ENCODE measurements at regions not wholly inside any gene's neighbourhood (a gene's known extent, or its start where the extent isn't known, plus 50 kb on each side); places are given as distances from the start of the nearest gene placed in this dataset.
"Not testable (repeated sequence)": the region's sequence is repeated elsewhere in the genome, so short reads cannot be mapped to it uniquely, and the experiment has no call there.

DNA sequence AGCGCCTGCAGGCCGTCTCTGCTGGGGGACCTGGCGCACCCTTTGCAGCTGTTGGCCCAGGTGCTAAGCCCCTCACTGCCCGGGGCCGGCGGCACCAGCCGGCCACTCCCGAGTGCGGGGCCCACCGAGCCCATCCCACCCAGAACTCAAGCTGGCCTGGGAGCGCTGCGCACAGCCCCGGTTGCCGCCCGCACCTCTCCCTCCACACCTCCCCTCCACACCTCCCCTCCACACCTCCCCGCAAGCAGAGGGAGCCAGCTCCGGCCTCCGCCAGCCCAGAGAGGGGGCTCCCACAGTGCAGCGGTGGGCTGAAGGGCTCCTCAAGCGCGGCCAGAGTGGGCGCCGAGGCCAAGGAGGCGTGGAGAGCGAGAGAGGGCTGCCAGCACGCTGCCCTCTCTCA is 177.8 kb upstream of the KAZN start:
- DNase-seq: no peak

DNA sequence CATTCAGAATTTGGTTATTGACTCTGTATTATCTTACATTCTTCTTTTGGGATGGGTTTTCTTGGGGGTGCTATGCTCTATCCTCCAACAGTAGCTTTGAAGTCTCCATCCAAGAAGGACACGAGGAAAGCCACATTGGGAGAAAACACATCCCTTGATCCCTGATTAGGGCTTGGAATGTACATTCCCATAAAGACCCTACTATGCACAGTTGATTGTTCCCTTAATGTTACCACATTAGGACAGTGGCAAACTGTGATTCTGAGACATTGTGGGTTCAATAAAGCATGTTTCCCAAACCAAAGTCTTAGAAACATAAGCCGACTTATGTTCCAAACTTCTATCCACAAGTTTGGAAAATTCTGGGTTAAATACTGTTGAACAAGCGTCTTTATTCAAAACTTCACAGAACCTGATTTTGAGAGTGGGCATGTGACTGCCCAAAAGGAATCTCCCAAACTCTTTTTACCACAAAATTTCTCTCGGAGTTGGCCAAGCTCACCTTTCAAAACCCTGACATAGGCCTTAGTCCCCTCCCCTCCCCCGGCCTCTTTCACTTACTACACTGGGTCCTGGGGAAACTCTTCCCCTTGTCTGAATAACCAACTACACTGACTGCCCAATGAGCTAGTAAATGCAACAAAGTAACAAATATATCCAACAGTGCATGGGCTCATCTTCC is 177.0 kb upstream of the KAZN start:
- DNase-seq: no peak

DNA sequence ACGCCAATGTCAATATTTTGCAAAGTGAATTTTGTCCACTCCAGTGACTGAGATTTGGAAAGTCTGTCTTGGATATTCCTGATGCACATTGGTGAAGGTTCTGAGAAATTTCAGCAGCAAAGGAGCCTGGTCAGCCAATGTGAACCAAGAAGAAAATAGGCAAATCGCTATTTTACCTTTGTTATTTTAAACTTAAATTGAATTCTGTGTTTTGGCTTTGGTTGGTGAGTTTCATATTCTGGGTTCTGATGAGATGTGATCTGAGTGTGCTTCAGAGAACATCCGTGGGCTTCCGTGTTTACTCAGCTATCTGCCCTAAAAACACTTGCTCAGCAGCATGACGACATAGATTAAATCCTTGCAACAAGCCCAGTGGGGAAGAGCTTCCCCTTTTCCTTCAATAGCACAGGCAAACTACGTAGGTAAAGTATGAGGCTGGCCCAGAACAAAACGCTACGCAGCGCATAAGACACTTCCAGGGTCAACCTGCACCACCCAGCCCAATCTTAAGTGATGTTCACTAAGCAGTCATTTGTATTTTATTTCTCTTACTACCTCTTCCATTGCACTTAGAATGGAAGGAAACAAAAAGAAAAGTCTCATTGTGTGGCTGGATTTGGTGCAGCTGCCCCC is 176.4 kb upstream of the KAZN start:
- no peak for DNase-seq

DNA sequence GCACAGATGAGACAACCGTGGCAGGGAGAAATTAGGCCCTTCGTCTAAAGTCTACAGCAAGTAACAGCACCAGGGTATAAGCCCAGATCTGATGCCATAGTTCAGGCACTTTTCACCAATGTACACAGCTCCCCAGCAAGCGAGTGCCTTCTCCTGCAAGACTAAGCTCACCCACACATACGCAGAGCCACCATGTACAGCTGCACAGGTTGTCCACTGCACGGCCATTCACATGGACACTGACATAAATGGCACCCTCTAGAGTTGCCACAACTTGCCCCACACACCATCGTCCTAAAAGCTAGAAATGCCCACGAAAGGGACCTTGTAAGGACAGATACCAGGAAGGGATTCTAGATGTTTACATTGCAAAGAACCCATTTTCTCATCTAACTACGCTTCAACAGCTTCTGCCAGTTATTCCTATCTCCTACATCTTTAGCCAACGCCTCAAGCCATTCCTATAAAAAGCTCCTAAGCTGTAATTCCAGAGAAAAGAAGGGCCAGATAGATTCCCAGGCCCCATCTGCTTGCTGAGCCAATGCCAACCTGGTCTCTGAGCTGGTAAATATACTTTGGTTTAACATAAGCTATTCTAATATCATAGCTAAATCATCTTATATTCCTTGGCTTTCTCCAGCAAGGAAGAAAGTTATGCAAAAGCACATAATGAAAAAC is 174.0 kb upstream of the KAZN start:
- no peak for DNase-seq

DNA sequence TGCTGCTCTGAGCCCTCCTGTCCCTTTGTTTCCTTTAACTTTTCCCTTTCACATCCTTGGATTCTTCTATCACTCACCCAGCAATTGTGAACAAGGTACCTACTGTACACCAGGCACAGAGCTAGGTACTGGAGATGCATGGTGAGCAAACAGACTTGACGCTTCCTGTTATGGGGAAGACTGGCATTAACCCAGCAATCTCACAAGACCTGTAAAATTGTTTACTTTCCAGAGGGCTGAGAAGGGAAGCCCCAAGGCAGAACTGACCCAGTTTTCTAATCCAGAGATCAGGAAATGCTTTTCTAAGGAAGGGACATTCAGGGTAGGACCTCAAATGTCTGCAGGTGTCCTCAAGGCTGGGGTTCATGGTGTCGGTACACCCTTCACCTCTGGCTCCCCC is 171.6 kb upstream of the KAZN start:
- no peak for DNase-seq

DNA sequence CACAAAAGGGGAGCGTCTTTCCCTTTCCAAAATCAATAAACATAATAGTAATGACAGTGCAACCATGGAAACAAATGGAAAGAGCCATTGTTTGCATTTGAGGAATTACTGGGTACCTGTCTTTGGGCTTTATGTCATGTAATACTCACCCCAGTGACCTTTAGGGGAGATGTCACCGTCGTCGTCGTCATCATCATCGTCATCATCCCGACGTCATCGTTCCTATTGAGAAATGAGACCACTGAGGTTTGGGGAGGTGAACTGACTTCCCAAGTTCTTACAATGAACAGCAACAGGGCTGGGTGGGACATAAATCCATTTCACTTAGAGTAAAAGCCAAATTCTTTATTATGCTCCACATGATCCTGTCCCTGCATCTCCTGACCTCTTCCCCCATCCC is 168.9 kb upstream of the KAZN start:
- no peak for DNase-seq

DNA sequence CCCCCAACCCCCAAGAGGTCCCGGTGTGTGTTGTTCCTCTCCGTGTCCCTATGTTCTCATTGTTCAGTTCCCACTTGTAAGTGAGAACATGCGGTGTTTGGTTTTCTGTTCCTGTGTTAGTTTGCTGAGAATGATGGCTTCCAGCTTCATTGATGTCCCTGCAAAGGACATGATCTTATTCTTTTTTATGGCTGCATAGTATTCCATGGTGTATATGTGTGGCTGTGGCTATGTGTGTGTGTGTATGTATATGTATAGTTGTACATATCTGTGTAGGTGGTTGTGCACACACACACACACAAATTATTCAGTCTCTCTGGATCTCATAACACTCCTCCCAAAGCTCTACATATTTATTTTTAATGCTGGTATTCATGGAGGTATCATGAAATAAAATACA is 165.8 kb upstream of the KAZN start:
- DNase-seq: not testable (repeated sequence)

DNA sequence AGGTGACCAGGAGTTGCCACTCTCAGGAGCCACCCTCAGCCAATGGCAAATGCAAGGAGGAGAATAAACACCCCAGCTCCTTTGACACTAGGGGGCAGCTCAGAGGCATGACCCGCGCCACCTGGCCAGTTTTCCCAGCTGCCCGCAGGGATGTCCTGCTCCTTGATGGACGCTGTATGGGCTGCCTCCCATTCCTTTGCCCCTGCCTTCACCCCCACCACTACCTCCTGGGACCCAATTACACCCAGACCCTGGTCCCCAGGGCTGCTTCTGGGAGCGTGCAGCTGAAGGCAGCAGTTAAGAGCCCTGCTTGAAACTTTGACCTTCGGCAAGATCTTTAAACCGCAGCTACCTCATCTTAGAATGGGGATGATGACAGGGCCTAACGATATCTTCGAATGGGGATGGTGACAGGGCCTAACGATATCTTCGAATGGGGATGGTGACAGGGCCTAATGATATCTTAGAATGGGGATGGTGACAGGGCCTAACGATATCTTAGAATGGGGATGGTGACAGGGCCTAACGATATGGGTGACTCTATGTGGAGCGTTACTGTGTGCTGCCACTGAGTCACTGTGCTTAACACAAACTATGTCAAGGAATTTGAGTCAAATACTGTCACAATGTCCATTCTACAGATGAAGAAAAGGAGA is 163.0 kb upstream of the KAZN start:
- DNase-seq: no peak

DNA sequence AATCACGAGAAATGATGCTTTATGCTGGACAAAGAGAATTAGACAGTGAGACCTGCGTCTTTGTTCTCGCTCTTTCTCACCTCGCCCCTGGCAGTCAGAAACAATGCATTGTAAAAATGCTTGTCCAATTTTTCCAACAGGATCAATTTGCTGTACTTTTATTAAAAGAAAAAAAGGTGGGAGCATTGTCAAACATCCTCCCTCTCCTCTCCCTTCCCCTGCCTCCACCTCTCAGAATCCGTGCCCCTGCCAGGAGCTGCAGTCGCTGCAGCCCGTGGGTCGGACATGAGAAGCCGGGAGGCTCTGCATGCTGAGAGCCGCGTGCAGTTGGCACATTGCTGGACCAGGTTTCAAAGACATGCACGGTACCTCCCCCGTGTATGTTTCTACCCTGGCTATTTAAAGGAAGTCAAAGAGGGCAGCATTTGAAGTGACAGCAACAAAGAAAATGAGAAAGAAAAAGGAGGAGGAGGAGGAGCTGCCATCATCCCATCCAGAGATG is 161.0 kb upstream of the KAZN start:
- DNase-seq: no peak

DNA sequence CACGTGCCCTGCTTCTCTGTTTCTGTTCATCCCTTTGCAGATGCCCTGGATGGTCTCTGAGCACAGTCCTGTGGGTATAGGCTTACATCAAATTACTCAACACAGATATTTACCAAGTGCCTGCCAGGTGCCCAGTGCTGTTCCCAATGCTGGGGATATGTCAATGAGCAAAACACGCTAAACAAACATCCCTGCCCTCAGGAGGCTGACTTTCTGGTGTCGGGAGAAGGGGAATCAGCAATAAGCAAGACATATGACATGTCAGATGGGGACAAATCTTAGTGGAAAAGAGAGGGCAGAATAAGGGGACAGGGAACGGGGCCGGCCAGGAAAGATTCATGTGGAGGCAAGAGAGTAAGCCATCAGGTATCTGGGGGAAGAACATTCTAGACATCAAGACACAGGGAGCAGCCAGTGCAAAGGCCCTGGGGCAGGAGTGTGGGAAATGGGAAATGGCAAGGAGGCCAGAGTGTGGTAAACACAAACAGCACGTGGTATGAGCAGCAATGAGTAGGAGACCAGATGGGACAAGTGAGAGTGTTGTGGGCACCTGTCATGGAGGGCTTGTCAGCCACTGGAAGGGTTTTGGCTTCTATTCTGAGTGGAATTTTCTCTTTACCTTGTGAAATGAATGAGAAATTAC is 160.2 kb upstream of the KAZN start:
- DNase-seq: no peak

DNA sequence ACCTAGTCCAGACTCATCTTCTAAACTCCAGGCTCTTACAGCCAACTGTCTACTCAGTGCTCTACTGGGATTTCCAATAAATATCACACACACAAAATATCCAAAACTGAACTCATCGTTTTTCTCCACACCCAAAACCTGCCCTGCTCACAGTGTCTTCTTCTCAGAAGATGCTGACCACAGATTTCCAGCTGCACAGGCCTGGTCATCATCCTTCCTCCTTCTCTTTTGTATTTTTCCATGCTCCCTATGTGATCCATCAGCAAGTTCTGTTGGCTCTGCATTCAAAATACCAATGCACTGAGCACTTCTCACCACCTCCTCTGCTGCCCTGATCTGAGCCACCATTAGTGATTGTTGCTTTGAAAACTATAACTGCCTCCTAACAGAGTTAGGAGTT is 159.5 kb upstream of the KAZN start:
- DNase-seq: no peak

DNA sequence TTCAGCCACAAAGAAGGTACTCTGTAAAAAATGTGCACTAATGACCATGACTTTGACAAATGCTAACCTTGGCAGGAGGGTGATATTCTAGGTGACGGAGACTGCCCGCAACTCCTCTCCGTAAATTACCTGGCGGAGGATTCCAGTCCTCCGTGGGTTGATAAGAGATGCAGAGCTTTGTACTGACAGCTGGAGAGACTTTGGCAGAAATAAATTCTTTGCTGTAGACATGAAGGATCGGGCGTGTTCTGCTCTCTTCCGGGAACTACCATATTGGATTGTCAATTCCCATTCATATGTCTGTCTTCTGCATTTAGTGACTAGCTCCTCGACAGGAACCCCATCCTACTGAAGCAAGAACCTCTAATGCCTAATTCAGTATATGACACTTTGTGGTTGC is 158.3 kb upstream of the KAZN start:
- DNase-seq: no peak

DNA sequence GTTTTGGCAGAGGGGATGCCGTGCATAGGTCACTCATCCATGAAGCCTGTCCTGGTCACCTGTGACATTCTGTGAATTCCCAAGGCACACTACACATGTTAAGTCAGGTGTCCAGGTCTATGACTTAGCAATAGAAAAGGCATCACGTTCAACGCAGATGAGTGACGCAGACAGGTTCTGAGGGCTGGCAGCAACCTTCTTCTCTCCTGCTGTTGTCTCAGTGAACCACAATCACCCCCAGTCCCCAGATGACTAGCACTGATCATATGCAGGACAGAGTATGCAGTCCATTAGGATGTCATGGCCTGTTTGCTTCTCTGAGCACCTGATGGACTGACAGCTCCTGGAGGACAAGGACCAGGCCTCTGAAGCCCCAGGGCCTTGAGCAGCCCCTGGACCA is 157.8 kb upstream of the KAZN start:
- no peak for DNase-seq

DNA sequence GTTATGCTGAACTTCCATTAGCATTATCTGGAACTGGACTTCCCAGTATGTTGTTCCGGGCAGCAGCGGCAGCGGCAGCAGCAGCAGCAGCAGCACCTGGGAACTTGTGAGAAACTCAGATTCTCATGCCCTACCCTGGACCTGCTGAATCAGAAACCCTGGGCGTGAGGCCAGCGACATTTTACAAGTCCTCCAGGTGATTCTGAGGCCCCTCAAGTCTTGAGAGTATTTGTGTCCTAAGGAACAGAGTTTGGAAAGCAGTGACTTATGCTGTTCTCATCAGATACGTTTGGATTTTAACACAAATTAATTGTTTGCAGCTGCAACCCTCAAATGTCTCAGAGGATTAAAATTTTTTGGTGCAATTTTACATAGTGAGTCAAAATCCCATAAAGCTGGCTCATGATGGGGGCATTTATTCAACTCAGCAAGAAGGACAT is 157.2 kb upstream of the KAZN start:
- DNase-seq: no peak

DNA sequence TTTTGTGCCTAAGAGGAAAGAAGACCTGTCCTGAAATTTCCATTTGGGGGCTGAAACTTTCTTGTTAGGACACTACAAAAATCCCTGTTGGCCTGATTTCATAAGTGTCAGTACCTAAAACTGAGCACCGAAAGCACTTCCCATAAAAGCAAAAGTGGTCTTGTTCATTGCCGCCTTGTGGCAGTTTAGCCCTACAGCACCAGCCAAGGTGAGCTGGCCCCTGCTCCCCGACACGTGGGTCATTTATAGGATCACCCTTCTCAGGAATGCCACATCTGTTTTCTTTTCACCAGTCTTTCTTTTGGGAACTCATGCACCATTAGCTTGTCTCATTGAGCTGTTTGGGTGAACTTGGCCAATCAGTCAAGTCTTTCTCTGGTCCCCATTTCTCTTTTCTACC is 155.8 kb upstream of the KAZN start:
- no peak for DNase-seq

DNA sequence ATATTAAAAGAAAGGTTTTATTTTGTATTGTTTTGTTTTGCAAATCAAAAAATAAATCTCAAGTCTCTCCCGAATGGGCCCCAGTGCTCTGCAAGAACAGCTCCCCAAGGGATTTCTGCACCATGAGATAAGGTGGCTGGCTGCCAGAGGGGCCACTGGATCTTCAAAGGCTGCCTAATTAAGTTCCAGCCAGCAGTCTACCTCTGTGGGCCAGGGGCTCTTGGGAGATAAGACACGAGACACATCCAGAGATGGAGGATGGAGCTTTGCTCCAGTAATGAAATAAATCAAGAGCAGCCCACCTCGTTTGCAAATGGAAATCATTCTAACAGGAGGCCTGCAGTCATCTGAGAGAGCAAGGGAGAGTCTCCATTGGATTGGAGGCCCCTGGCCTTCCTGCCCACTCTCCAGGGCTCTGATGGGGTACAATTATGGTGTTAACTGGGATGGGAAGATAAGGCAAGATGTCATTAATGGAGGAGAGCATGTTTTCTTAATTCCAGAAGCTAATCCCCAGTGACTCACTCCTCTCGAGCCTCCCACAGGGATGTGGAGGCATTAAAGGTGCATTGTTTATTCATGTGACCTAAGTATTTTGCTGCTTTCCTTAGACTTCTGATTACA is 155.2 kb upstream of the KAZN start:
- DNase-seq: no peak

DNA sequence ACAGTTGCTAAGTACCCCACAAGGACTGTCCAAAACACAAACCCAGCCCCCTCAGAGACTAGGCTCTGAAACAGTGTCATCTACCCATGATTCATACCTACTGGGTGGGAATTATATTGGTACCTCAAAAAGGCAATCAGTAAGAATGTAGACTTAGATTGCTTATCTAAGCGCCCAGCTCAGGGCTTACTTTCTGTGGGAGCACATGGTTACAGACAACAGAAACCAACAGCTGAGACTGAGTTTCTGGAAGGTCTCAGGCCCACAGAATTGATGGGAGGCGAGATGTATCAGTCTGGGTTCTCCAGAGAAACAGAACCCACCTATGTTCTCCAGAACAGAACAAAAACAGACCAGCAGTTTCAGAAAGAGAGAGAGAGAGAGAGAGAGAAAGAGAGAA is 147.3 kb upstream of the KAZN start:
- DNase-seq: no peak

DNA sequence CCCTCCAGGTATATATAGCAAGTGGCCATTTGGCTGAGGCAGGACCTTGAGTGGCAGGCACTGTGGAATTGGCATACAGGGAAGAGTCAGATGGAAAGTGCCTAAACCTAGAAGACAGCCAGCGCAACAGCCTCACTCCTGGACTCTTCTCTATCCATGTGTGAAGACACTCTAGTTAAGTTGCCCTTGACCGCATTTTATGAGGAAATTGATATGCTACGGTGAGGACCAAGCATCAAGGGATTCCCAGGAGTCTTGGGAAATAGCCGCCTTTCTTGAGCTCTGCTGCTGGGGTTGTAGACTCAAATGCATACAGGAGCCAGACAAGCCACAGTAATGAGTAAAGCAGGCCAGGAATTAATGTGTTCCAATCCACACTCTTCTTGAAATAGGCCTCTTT is 145.9 kb upstream of the KAZN start:
- no peak for DNase-seq

DNA sequence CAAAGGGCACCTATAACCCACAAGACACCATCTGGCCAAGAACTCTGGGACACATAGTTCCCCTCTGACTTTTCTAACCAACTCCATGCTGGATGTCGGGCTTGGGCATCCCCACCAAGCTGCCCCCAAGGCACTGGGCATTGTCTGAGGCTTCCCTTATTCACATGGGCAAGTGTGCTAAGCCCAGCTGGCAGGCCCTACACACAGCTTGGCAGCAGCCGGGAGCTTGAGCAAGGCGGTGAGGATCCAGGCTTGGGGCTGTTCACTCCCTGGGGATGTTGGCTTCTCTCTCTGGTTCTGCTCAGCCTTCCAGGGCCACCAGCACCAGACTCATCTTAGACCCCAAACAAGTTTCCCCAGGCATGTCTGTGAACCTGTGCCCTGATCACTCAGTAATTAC is 138.3 kb upstream of the KAZN start:
- DNase-seq: no peak

DNA sequence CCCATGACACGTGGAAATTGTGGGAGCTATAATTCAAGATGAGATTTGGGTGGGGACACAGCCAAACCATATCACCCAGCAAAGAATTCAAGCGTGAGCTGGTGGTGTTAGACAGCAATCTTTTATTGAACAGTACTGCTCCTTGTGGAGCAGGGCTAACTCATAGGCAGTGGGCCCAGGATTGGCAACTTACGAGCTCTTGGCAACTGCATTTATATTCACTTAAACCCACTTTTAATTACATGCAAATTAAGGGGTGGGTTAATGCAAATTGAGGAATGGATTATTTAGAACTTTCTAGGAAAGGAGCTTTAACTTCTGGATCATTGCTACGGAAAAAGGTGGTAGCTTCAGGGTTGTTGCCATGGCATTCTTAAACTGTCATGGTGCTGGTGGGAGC is 135.6 kb upstream of the KAZN start:
- no peak for DNase-seq

DNA sequence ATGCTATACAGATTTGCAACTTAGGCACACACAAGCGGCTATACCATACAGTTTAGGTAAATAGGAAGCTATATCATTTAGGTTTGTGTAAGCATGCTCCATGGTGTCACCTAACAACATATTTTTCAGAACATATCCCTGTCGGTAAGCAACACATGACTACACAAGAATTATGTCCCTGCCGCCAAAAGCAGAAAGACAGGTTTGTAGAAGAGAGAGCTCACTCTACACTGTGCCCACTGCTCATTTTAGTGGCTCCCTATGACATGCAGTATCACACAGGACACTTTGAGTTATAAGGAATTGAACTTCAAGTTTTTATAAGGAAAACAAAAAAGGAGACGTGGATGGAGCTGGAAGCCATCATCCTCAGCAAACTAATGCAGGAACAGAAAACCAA is 132.5 kb upstream of the KAZN start:
- DNase-seq: no peak

DNA sequence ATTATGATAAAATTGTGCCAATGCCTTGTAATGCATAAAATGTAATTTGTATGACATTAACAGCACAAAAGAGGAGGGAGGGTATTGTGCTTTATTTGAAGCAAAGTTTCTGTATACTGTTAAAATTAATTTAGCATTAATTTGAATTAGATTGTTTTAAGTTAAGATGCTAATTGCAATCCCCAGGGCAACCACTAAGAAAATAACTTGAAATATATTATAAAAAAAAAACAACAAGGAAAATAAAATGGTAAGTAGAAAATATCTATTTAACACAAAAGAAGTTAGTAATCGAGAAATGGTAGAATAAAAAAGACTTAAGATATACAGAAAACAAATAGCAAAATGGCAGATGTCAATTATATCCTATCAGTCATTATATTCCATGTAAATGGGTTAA is 131.4 kb upstream of the KAZN start:
- no peak for DNase-seq

DNA sequence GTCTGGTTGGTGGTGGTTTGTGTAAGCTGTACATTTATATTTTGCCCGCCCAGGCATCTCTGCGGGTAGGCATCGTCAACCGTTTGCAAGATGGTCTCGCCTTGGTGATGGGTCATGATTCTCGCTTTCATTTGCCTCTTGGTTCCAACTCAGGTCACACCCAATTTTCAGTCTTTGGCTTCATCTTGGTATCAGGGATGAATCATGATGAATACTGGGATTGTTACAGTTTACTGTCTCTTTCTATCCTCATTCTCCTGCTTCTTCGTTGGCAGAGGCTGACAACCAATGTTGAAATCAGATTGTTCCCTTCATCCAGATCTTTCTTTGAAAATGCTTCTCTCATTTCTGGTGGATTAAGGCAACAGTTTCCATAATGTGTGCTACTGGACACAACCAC is 129.7 kb upstream of the KAZN start:
- no peak for DNase-seq

Measured in stimulated activated naive CD4-positive, alpha-beta T cell treated with Interleukin-2 at 50 U/mL for 16 hours (primary cell).